ENCODE measurements at regions not wholly inside any gene's neighbourhood (a gene's known extent, or its start where the extent isn't known, plus 50 kb on each side); places are given as distances from the start of the nearest gene placed in this dataset.

DNA sequence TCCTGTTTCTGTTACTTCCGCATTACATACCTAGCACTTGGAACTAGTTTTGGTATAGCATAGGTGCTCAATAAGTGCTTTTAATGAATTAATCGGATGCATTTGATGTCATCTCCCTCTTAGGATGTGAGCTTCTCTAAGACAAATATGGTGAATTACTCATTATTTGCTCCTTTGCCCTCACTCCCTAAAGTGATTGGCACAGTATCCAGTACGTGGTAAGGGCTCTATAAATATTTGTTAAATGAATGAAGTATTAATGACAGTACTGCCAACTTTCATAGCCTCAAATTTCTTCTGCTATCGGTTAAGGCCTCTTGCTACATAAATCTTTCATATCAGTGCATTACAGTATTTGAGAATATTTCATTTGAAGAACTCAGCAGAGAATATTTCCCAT, 75.9 kb upstream of the ARID5B start:
- Histone ChIP-seq H3K4me3 (replicated peaks; ENCODE audit: insufficient read depth, low read length) (no peak overlapping the region), H3K27me3 (ENCODE audit: insufficient read depth, poor library complexity, severe bottlenecking) (no peaks in the 10 kb centered on the region), H3K27ac (replicated peaks) (no peak overlapping the region)
- DNase-seq (ENCODE audit: low read depth in 1 of 2, low spot score in 1 of 2), result no peak
- TF ChIP-seq, protein P1, sequence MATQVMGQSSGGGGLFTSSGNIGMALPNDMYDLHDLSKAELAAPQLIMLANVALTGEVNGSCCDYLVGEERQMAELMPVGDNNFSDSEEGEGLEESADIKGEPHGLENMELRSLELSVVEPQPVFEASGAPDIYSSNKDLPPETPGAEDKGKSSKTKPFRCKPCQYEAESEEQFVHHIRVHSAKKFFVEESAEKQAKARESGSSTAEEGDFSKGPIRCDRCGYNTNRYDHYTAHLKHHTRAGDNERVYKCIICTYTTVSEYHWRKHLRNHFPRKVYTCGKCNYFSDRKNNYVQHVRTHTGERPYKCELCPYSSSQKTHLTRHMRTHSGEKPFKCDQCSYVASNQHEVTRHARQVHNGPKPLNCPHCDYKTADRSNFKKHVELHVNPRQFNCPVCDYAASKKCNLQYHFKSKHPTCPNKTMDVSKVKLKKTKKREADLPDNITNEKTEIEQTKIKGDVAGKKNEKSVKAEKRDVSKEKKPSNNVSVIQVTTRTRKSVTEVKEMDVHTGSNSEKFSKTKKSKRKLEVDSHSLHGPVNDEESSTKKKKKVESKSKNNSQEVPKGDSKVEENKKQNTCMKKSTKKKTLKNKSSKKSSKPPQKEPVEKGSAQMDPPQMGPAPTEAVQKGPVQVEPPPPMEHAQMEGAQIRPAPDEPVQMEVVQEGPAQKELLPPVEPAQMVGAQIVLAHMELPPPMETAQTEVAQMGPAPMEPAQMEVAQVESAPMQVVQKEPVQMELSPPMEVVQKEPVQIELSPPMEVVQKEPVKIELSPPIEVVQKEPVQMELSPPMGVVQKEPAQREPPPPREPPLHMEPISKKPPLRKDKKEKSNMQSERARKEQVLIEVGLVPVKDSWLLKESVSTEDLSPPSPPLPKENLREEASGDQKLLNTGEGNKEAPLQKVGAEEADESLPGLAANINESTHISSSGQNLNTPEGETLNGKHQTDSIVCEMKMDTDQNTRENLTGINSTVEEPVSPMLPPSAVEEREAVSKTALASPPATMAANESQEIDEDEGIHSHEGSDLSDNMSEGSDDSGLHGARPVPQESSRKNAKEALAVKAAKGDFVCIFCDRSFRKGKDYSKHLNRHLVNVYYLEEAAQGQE (IDR thresholded peaks at IDR 0.05; ENCODE audit: insufficient replicate concordance, low read depth), result no peak
- TF ChIP-seq, protein P2, sequence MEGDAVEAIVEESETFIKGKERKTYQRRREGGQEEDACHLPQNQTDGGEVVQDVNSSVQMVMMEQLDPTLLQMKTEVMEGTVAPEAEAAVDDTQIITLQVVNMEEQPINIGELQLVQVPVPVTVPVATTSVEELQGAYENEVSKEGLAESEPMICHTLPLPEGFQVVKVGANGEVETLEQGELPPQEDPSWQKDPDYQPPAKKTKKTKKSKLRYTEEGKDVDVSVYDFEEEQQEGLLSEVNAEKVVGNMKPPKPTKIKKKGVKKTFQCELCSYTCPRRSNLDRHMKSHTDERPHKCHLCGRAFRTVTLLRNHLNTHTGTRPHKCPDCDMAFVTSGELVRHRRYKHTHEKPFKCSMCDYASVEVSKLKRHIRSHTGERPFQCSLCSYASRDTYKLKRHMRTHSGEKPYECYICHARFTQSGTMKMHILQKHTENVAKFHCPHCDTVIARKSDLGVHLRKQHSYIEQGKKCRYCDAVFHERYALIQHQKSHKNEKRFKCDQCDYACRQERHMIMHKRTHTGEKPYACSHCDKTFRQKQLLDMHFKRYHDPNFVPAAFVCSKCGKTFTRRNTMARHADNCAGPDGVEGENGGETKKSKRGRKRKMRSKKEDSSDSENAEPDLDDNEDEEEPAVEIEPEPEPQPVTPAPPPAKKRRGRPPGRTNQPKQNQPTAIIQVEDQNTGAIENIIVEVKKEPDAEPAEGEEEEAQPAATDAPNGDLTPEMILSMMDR (IDR thresholded peaks at IDR 0.05; ENCODE audit: insufficient read depth, low read length), result no peak
- no peak for TF ChIP-seq POLR2AphosphoS5 (IDR thresholded peaks at IDR 0.05; ENCODE audit: low read depth)
- TF ChIP-seq GABPA (IDR thresholded peaks at IDR 0.05; ENCODE audit: low read depth), result no peak
- TF ChIP-seq SPI1 (IDR thresholded peaks at IDR 0.05; ENCODE audit: borderline replicate concordance, low read depth), result no peak

DNA sequence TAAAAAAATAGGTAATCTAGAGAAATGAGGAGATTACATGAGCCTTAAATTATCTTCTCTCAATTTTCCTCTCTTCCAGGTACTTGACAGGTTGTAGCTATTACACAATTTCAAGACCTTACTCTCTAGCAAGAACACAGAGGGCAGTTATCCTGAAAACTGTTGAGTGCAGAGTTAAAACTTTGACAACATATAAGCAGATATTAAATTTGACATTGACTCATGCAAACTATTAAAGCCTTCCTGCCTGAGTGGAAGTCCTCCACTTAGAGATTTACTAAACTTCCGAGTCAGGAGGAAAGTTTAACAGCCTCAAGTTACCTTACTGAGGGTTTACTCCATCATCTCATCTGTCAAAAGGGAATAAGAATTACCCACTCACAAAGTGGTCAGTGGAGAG, 73.5 kb upstream of the ARID5B start:
- no peak for TF ChIP-seq POLR2AphosphoS5 (IDR thresholded peaks at IDR 0.05; ENCODE audit: low read depth)
- TF ChIP-seq, protein P2 (IDR thresholded peaks at IDR 0.05; ENCODE audit: insufficient read depth, low read length), result no peak

DNA sequence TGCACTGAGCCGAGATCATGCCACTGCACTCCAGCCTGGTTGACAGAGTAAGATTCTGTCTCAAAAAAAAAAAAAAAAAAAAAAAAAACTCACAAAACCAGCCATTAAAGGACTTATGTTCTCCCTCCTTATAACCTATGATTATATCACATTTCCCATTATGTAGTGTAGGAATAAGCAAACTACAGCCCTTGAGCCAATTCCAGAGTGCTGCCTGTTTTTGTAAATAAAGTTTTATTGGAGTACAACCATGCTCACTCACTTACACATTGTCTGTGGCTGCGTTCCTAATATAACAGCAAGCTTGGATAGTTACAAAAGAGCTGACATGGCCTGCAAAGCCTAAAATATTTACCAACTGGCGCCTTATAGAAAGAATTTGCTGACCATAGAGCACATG, 72.7 kb upstream of the ARID5B start:
- TF ChIP-seq, protein P2 (IDR thresholded peaks at IDR 0.05; ENCODE audit: insufficient read depth, low read length), result no peak
- TF ChIP-seq GABPA (IDR thresholded peaks at IDR 0.05; ENCODE audit: low read depth) (no peak), SPI1 (IDR thresholded peaks at IDR 0.05; ENCODE audit: borderline replicate concordance, low read depth) (no peak), POLR2AphosphoS5 (IDR thresholded peaks at IDR 0.05; ENCODE audit: low read depth) (no peak)
- TF ChIP-seq, protein P1 (IDR thresholded peaks at IDR 0.05; ENCODE audit: insufficient replicate concordance, low read depth), result no peak
- no peak for DNase-seq (ENCODE audit: low read depth in 1 of 2, low spot score in 1 of 2)
- H3K27me3 ChIP-seq (ENCODE audit: insufficient read depth, poor library complexity, severe bottlenecking), result no peaks in the 10 kb centered on the region
- H3K27ac ChIP-seq (replicated peaks), result no peak overlapping the region
- H3K4me3 ChIP-seq (replicated peaks; ENCODE audit: insufficient read depth, low read length), result no peak overlapping the region

More for the DNA sequence above, 73.5 kb upstream of the ARID5B start:
- no peak for DNase-seq (ENCODE audit: low read depth in 1 of 2, low spot score in 1 of 2)
- no peaks in the 10 kb centered on the region for H3K27me3 ChIP-seq (ENCODE audit: insufficient read depth, poor library complexity, severe bottlenecking)
- no peak overlapping the region for H3K27ac ChIP-seq (replicated peaks)
- H3K4me3 ChIP-seq (replicated peaks; ENCODE audit: insufficient read depth, low read length), result no peak overlapping the region

DNA sequence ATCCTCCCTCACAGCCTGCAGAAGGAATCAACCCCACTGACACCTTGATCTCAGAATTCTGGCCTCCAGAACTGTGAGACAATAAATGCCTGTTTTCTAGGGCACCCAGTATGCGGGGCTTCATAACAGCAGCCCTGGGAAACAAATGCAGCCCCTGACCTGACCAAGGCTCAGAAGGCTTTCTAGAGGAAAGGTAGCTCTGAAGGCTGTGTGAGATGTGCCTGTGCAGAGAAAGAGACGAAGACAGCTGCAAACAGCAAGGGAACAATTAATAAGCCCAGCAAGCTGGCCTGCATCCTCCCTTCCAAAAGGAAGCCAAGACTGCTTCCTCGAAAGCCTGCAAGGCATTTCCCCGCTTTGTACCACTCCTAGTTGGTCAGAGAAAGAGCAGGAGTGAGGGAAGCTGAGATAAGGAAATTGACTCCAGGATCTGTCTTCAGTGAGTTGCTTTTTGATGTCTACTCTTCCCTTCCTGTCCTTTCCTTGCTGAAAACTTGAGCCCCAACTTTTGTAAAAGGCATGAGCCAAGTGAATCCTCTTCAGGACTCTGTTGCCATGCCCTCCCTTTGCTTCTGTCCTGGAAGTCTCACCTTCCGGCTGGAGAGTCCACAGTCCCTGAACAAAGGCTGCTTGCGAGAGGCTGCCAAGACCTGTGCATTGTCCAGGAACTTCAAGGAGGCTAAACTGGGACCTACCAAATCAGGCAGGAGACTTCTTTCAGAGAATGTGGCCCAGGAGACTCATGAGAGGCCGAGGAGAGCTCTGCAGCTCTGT, 71.2 kb upstream of the ARID5B start:
- TF ChIP-seq POLR2AphosphoS5 (IDR thresholded peaks at IDR 0.05; ENCODE audit: low read depth) (no peak), GABPA (IDR thresholded peaks at IDR 0.05; ENCODE audit: low read depth) (no peak), SPI1 (IDR thresholded peaks at IDR 0.05; ENCODE audit: borderline replicate concordance, low read depth) (no peak)
- TF ChIP-seq, protein P2 (IDR thresholded peaks at IDR 0.05; ENCODE audit: insufficient read depth, low read length), result no peak
- TF ChIP-seq, protein P1 (IDR thresholded peaks at IDR 0.05; ENCODE audit: insufficient replicate concordance, low read depth), result no peak
- Histone ChIP-seq H3K4me3 (replicated peaks; ENCODE audit: insufficient read depth, low read length) (no peak overlapping the region), H3K27me3 (ENCODE audit: insufficient read depth, poor library complexity, severe bottlenecking) (no peaks in the 10 kb centered on the region), H3K27ac (replicated peaks) (no peak overlapping the region)
- DNase-seq (ENCODE audit: low read depth in 1 of 2, low spot score in 1 of 2), result no peak
